C1 segment of cervical spinal cord (tissue), 14 donors: ENCODE measurements at regions not wholly inside any gene's neighbourhood (a gene's known extent, or its start where the extent isn't known, plus 50 kb on each side); places are given as distances from the start of the nearest gene placed in this dataset.
"Not testable (repeated sequence)": the region's sequence is repeated elsewhere in the genome, so short reads cannot be mapped to it uniquely, and the experiment has no call there.

Experiments used
- DNase-seq, 14 donors: peaks; one replicate each; lab custom pipeline; 2025; lab: John Stamatoyannopoulos, UW

- DNase-seq: no peak
These were observed 105.7 kb upstream of the ZPLD1 start for GRCh38 chr3:102329066-102329465.

- DNase-seq: no peak
These were observed 105.3 kb upstream of the ZPLD1 start for GRCh38 chr3:102329561-102329960.

- no peak for DNase-seq
These were observed 102.6 kb upstream of the ZPLD1 start for GRCh38 chr3:102332205-102332604.

- no peak for DNase-seq
These were observed 101.9 kb upstream of the ZPLD1 start for GRCh38 chr3:102332934-102333333.

GRCh38 chr3:102336130-102336529 lies 98.7 kb upstream of the ZPLD1 start:
- no peak for DNase-seq

GRCh38 chr3:102339671-102340070 lies 95.1 kb upstream of the ZPLD1 start:
- DNase-seq: no peak

GRCh38 chr3:102346897-102347296 lies 87.9 kb upstream of the ZPLD1 start:
- no peak for DNase-seq

- DNase-seq: no peak
These were observed 85.9 kb upstream of the ZPLD1 start for GRCh38 chr3:102348904-102349303.

GRCh38 chr3:102353148-102353547 lies 81.7 kb upstream of the ZPLD1 start:
- no peak for DNase-seq

- DNase-seq: no peak
These were observed 81.0 kb upstream of the ZPLD1 start for GRCh38 chr3:102353805-102354204.

- DNase-seq: no peak
These were observed 79.8 kb upstream of the ZPLD1 start for GRCh38 chr3:102354818-102355515.

GRCh38 chr3:102356506-102356905 lies 78.3 kb upstream of the ZPLD1 start:
- DNase-seq: no peak

- DNase-seq: not testable (repeated sequence)
These were observed 77.5 kb upstream of the ZPLD1 start for GRCh38 chr3:102357313-102357712.

- no peak for DNase-seq
These were observed 74.5 kb upstream of the ZPLD1 start for GRCh38 chr3:102360183-102360860.

GRCh38 chr3:102361101-102361500 lies 73.7 kb upstream of the ZPLD1 start:
- DNase-seq: no peak

- DNase-seq: not testable (repeated sequence)
These were observed 68.7 kb upstream of the ZPLD1 start for GRCh38 chr3:102366116-102366515.

GRCh38 chr3:102374863-102375634 lies 59.8 kb upstream of the ZPLD1 start:
- no peak for DNase-seq

GRCh38 chr3:102378216-102378615 lies 56.6 kb upstream of the ZPLD1 start:
- DNase-seq: no peak

- DNase-seq: not testable (repeated sequence)
These were observed 52.6 kb upstream of the ZPLD1 start for GRCh38 chr3:102382201-102382600.
